K562 (cell line): ENCODE measurements at regions not wholly inside any gene's neighbourhood (a gene's known extent, or its start where the extent isn't known, plus 50 kb on each side); places are given as distances from the start of the nearest gene placed in this dataset.

Experiments used
- ATAC-seq: fragments of 200-7000 bp; cut with Tn5 transposase; 3 replicates; pipeline ENCODE4 v1.9.1; 2020; ENCODE audit warnings: moderate library complexity
- BruUV-seq: library from RNA; stranded (reverse); fragments of 400-500 nt; replicated peaks from 2 replicates; lab custom pipeline; 2021; lab: Mats Ljungman, UMichigan
- CTCF ChIA-PET: fragments of 300-600 bp; formaldehyde crosslinking; extraction: SDS; loops from one replicate; lab custom pipeline; 2021; ENCODE audit warnings: low intra/inter-chr PET ratio; lab: Yijun Ruan, JAX
- POLR2A ChIA-PET: fragments of 300-600, 350-650 bp; sonication (Branson Sonifier 250); formaldehyde crosslinking; extraction: SDS; loops from one replicate; lab custom pipeline; 2021; ENCODE audit warnings: antibody characterized with exemption, inconsistent platforms; lab: Yijun Ruan, JAX
- DNase-seq, 4 experiments: peaks; one replicate each; pipeline versions ENCODE4 v3.0.0 to v3.0.0-alpha.2; 2011 to 2018; ENCODE audit warnings: low spot score in 3 of 4, mixed read lengths in 3 of 4; ENCODE audit errors: extremely low read depth in 1 of 4
- FAIRE-seq: peaks from 2 replicates; lab custom pipeline; 2011; peaks lifted over from hg19 to GRCh38; lab: Jason Lieb, UNC
- H2AFZ ChIP-seq: 2 replicates; pipeline ENCODE4 v1.6.0; 2011; ENCODE audit warnings: low read depth, low read length, control low read depth, inconsistent platforms
- H3K27ac ChIP-seq: fragments of 200-600 bp; 3 replicates; pipeline ENCODE4 v1.8.0; 2011; ENCODE audit warnings: low read depth, mild to moderate bottlenecking, control low read depth, inconsistent platforms, low read length, moderate library complexity, mixed read lengths; ENCODE audit errors: extremely low read depth
- H3K27me3 ChIP-seq, 2 experiments: fragments of 300-600 bp in 1 of 2; 2 replicates in 1 of 2; 3 replicates in 1 of 2; pipeline versions ENCODE4 v1.6.0 to v1.8.0; 2011; ENCODE audit warnings: inconsistent platforms in 2 of 2, low read length in 2 of 2, mild to moderate bottlenecking in 1 of 2, mixed read lengths in 1 of 2, moderate library complexity in 1 of 2; ENCODE audit not compliant: control insufficient read depth in 2 of 2, insufficient read depth in 2 of 2
- H3K36me3 ChIP-seq: fragments of 300-600 bp; 3 replicates; pipeline ENCODE4 v1.8.0; 2011; ENCODE audit warnings: mild to moderate bottlenecking, low read length, inconsistent platforms; ENCODE audit not compliant: control insufficient read depth, insufficient read depth
- H3K4me1 ChIP-seq, 2 experiments: fragments of 200-600 bp in 1 of 2; replicated peaks in 1 of 2; 2 replicates in 1 of 2; 3 replicates in 1 of 2; pipeline versions ENCODE4 v1.5.1 to v1.8.0; 2011; ENCODE audit warnings: inconsistent platforms in 2 of 2, low read length in 2 of 2, mild to moderate bottlenecking in 1 of 2, mixed read lengths in 1 of 2, moderate library complexity in 1 of 2; ENCODE audit not compliant: control insufficient read depth in 2 of 2, insufficient read depth in 2 of 2
- H3K4me2 ChIP-seq: 2 replicates; pipeline ENCODE4 v1.6.1; 2011; ENCODE audit warnings: low read length, control low read depth, inconsistent platforms, mixed read lengths; ENCODE audit not compliant: insufficient read depth
- H3K4me3 ChIP-seq: fragments of 200-600 bp; sonication (generic), shearing (Covaris generic); 2 replicates; pipeline ENCODE4 v1.5.1; 2016; ENCODE audit warnings: control low read depth, inconsistent platforms
- H3K79me2 ChIP-seq: fragments of 200-600 bp; 3 replicates; pipeline ENCODE4 v1.8.0; 2011; ENCODE audit warnings: low read length, inconsistent platforms; ENCODE audit not compliant: control insufficient read depth, insufficient read depth
- H3K9ac ChIP-seq, 2 experiments: 2 replicates each; pipeline versions ENCODE4 v1.6.0 to v1.6.1; 2011; ENCODE audit warnings: low read depth in 2 of 2, low read length in 2 of 2, control low read depth in 1 of 2, inconsistent platforms in 1 of 2, mild to moderate bottlenecking in 1 of 2, mixed read lengths in 1 of 2; ENCODE audit not compliant: insufficient read depth in 1 of 2
- H3K9me1 ChIP-seq: one replicate; pipeline ENCODE4 v1.6.0; 2011; ENCODE audit warnings: inconsistent platforms, mild to moderate bottlenecking, low read length, moderate library complexity; ENCODE audit not compliant: control insufficient read depth, insufficient read depth
- H3K9me3 ChIP-seq: replicated peaks from 2 replicates; pipeline ENCODE4 v1.5.1; 2011; ENCODE audit warnings: low read depth, low read length, inconsistent platforms; ENCODE audit not compliant: control insufficient read depth, insufficient read depth
- H4K20me1 ChIP-seq: replicated peaks from 2 replicates; pipeline ENCODE4 v1.6.1; 2011; ENCODE audit warnings: low read length, inconsistent platforms, mixed read lengths; ENCODE audit not compliant: control insufficient read depth, insufficient read depth
- CEBPZ ChIP-seq: fragments of 150-350 bp; IDR thresholded peaks from 2 replicates; pipeline ENCODE4 v1.6.1; 2014; ENCODE audit warnings: low read depth, mild to moderate bottlenecking, low read length, borderline replicate concordance
- PKNOX1 ChIP-seq: fragments of 450-650 bp; IDR thresholded peaks from 2 replicates; pipeline ENCODE4 v1.6.1; 2016
- WGBS: fragments of 100-300 bp; shearing (Covaris generic); methylation state at CpG from one replicate; pipeline ENCODE4 v1.1.6; 2016; ENCODE audit warnings: low coverage, mixed read lengths; ENCODE audit not compliant: insufficient coverage; ENCODE audit errors: missing lambda C conversion rate; 5-methylcytosine and 5-hydroxymethylcytosine counted together
- in situ Hi-C: fragments of 300-500 bp; cut with MboI; formaldehyde crosslinking; loops from 4 replicates; pipeline ENCODE4 v1.15.0; 2018; ENCODE audit warnings: inconsistent platforms, mixed read lengths
- intact Hi-C: fragments of 100-400 bp; cut with micrococcal nuclease; formaldehyde crosslinking; loops from 2 replicates; pipeline ENCODE4 v1.14.2; 2022

- in situ Hi-C loops (loop anchor here (25.0 kb wide), 1 partner anchor 842 kb away; no protein-coding TSS in a partner anchor), intact Hi-C loops (loop anchor here (5.0 kb wide), 1 partner anchor 83 kb away; no protein-coding TSS in a partner anchor)
- WGBS: 0% methylated on average over 1 of the region's 1 CpG
- H3K36me3 ChIP-seq: no peaks in the 10 kb centered on the region
- no peak overlapping the region for H3K4me3 ChIP-seq
- CTCF ChIA-PET: no interaction called here
- H3K9me1 ChIP-seq: no peaks in the 10 kb centered on the region
- H3K79me2 ChIP-seq: no peaks in the 10 kb centered on the region
- no peak overlapping the region for H3K9ac ChIP-seq
- ATAC-seq: no peak
- POLR2A ChIA-PET: interaction anchor here (0.6 to 1.0 kb wide), 2 partner anchors 9 to 165 kb away, joined by 3 read pairs; no protein-coding TSS in a partner anchor
- H3K4me1 ChIP-seq: no peaks in the 10 kb centered on the region
- no peaks in the 10 kb centered on the region for H4K20me1 ChIP-seq
- no peak overlapping the region for H3K4me2 ChIP-seq
- no TSS peak for BruUV-seq
- FAIRE-seq: no peak
- no peak for TF ChIP-seq CEBPZ
- 0 out of 2 replicates have a peak, but pooled peaks have one; percentile 30 for TF ChIP-seq PKNOX1
- H3K27me3 ChIP-seq: peaks cover 4 to 6% of the 10 kb centered on the region in 2 experiments; a peak in 4 of 5 replicates
- no peaks in the 10 kb centered on the region for H3K9me3 ChIP-seq
- no peak overlapping the region for H3K27ac ChIP-seq
- no peak overlapping the region for H2AFZ ChIP-seq
- no peak for DNase-seq
Observed at GRCh38 chr2:39595116-39595515, 70.6 kb upstream of the TMEM178A start.
